ENCODE measurements at regions not wholly inside any gene's neighbourhood (a gene's known extent, or its start where the extent isn't known, plus 50 kb on each side); places are given as distances from the start of the nearest gene placed in this dataset.

GRCh38 chr1:195200772-195201171 is 1407.5 kb downstream of the KCNT2 start:
- no peak for TF ChIP-seq MAX (IDR thresholded peaks at IDR 0.05; ENCODE audit: insufficient read depth, insufficient read length)
- TF ChIP-seq POLR2A (IDR thresholded peaks at IDR 0.05; ENCODE audit: low read depth, low read length), result no peak
- TF ChIP-seq FOS (IDR thresholded peaks at IDR 0.05; ENCODE audit: borderline replicate concordance, insufficient read depth, low read length), result no peak
- no peak for TF ChIP-seq EZH2 (IDR thresholded peaks at IDR 0.05; ENCODE audit: borderline replicate concordance, low read depth, low read length, severe bottlenecking)
- no peak for TF ChIP-seq MYC (IDR thresholded peaks at IDR 0.05; ENCODE audit: low read depth, low read length)
- TF ChIP-seq JUN (IDR thresholded peaks at IDR 0.05; ENCODE audit: borderline replicate concordance, insufficient read depth, insufficient read length, low read depth), result no peak
- no peak for TF ChIP-seq CTCF (IDR thresholded peaks at IDR 0.05; ENCODE audit: extremely low read depth in 1 of 2, insufficient read depth in 1 of 2, low read depth in 1 of 2, low read length in 2 of 2)
- no peak for TF ChIP-seq GATA2 (IDR thresholded peaks at IDR 0.05; ENCODE audit: insufficient read depth, insufficient read length, low read depth, low read length)
- TF ChIP-seq POLR2AphosphoS5 (IDR thresholded peaks at IDR 0.05; ENCODE audit: insufficient read depth, low read depth, low read length), result no peak
- no peak for FAIRE-seq
- Histone ChIP-seq H3K27me3 (ENCODE audit: control insufficient read depth in 2 of 2, insufficient read depth in 2 of 2, low read length in 2 of 2) (no peaks in the 10 kb centered on the region), H3K9me3 (replicated peaks; ENCODE audit: control insufficient read depth, insufficient read depth, low read length) (peaks cover 2% of the 10 kb centered on the region), H3K27ac (ENCODE audit: insufficient read depth, low read depth, low read length) (no peak overlapping the region), H3K4me1 (ENCODE audit: control insufficient read depth, extremely low read depth, insufficient read depth, low read length) (no peaks in the 10 kb centered on the region), H3K4me2 (ENCODE audit: insufficient read depth, low read length) (no peak overlapping the region), H4K20me1 (replicated peaks; ENCODE audit: control insufficient read depth, extremely low read depth, insufficient read depth, low read length) (no peaks in the 10 kb centered on the region), H3K9me1 (replicated peaks; ENCODE audit: control insufficient read depth, extremely low read depth, insufficient read depth, low read length) (no peaks in the 10 kb centered on the region), H3K36me3 (ENCODE audit: control insufficient read depth in 2 of 2, extremely low read depth in 1 of 2, insufficient read depth in 2 of 2, low read length in 2 of 2) (no peaks in the 10 kb centered on the region), H3K79me2 (ENCODE audit: control insufficient read depth, insufficient read depth, low read length) (no peaks in the 10 kb centered on the region), H3K9ac (replicated peaks; ENCODE audit: extremely low read depth, insufficient read depth, low read length) (no peak overlapping the region), H3K4me3 (replicated peaks in 1 of 3; ENCODE audit: insufficient read depth in 1 of 3, low read depth in 1 of 3, low read length in 3 of 3) (no peak overlapping the region), H2AFZ (ENCODE audit: low read depth, low read length) (no peak overlapping the region)
- POLR2A ChIA-PET, result no interaction called here
- CTCF ChIA-PET, result no interaction called here
- dilution Hi-C loops (cut with MboI; ENCODE audit: extremely low pct_ligation_motif_present, low sequenced_read_pairs) (no loop called here), intact Hi-C loops (cut with micrococcal nuclease) (no loop called here)
- no TSS peak for BruUV-seq (replicated peaks)
- DNase-seq (ENCODE audit: low read depth, low spot score), result no peak
